HEK293T (cell line): ENCODE measurements at regions not wholly inside any gene's neighbourhood (a gene's known extent, or its start where the extent isn't known, plus 50 kb on each side); places are given as distances from the start of the nearest gene placed in this dataset.

ENCODE experiments used
- ARNT ChIP-seq: fragments of 450-650 bp; IDR thresholded peaks from 2 replicates; pipeline ENCODE4 v1.6.1; 2017; ENCODE audit warnings: mild to moderate bottlenecking
- BHLHE40 ChIP-seq: fragments of 450-650 bp; IDR thresholded peaks from 2 replicates; pipeline ENCODE4 v1.6.1; 2016; ENCODE audit warnings: mild to moderate bottlenecking, moderate library complexity, borderline replicate concordance
- CTBP1 ChIP-seq: fragments of 450-650 bp; IDR thresholded peaks from 2 replicates; pipeline ENCODE4 v1.6.1; 2016; ENCODE audit warnings: borderline replicate concordance
- FOXA1 ChIP-seq: fragments of 450-650 bp; IDR thresholded peaks from 2 replicates; pipeline ENCODE4 v1.6.1; 2016; ENCODE audit warnings: mild to moderate bottlenecking
- FOXM1 ChIP-seq: fragments of 450-650 bp; IDR thresholded peaks from 2 replicates; pipeline ENCODE4 v1.6.1; 2017; ENCODE audit warnings: mild to moderate bottlenecking, borderline replicate concordance
- NFRKB ChIP-seq: fragments of 450-650 bp; IDR thresholded peaks from 2 replicates; pipeline ENCODE4 v1.6.1; 2016; ENCODE audit warnings: mild to moderate bottlenecking, moderate library complexity
- SUZ12 ChIP-seq: fragments of 450-650 bp; IDR thresholded peaks from 2 replicates; pipeline ENCODE4 v1.6.1; 2016; ENCODE audit warnings: mild to moderate bottlenecking

GRCh38 chr18:43916984-43917383 is 639.7 kb upstream of the SYT4 start:
- TF ChIP-seq FOXA1 (no peak), SUZ12 (no peak), ARNT (no peak), NFRKB (no peak), FOXM1 (no peak), CTBP1 (no peak), BHLHE40 (no peak)
